Sigmoid colon (tissue), 4 donors: ENCODE measurements at regions not wholly inside any gene's neighbourhood (a gene's known extent, or its start where the extent isn't known, plus 50 kb on each side); places are given as distances from the start of the nearest gene placed in this dataset.

Source experiments
- EP300 ChIP-seq, 4 donors: sonication (generic); formaldehyde crosslinking; IDR thresholded peaks; one replicate each; pipeline ENCODE4 v1.6.1; 2017; ENCODE audit warnings: antibody characterized with exemption in 4 of 4
- POLR2A ChIP-seq, 2 donors: fragments of 450-650 bp; IDR thresholded peaks; one replicate each; pipeline ENCODE4 v1.6.1; 2016; ENCODE audit warnings: antibody characterized with exemption in 2 of 2, mild to moderate bottlenecking in 2 of 2, moderate library complexity in 2 of 2
- POLR2AphosphoS5 ChIP-seq, 4 donors: sonication (generic); formaldehyde crosslinking; IDR thresholded peaks; one replicate each; pipeline ENCODE4 v1.6.1; 2017; ENCODE audit warnings: antibody characterized with exemption in 4 of 4
- TF ChIP-seq, protein P1 (sequence below), 4 experiments: fragments of 450-650 bp in 3 of 4; fragments of 200-600 bp in 1 of 4; IDR thresholded peaks; one replicate each; pipeline ENCODE4 v1.5.1; 2016 to 2019; ENCODE audit warnings: antibody characterized with exemption in 4 of 4, mild to moderate bottlenecking in 3 of 4, moderate library complexity in 2 of 4

DNA sequence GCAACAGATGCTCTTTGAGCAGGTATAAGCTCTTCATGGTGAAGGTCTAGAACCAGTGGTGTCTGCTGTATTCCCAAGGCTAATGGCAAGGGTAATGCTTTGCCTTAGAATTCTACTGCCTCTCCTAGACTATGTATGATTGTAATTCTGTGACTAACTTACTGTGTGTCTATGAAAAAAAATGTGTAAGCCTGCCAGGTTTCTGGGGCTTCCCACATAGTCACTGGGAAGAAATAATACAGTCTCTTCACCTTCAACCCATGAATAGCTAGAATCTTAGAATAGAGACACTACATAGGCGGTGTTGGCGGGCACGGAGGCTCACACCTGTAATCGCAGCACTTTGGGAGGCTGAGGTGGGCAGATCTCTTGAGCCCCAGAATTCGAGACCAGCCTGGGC lies 84.1 kb downstream of the C11orf91 start:
- TF ChIP-seq, protein P1, sequence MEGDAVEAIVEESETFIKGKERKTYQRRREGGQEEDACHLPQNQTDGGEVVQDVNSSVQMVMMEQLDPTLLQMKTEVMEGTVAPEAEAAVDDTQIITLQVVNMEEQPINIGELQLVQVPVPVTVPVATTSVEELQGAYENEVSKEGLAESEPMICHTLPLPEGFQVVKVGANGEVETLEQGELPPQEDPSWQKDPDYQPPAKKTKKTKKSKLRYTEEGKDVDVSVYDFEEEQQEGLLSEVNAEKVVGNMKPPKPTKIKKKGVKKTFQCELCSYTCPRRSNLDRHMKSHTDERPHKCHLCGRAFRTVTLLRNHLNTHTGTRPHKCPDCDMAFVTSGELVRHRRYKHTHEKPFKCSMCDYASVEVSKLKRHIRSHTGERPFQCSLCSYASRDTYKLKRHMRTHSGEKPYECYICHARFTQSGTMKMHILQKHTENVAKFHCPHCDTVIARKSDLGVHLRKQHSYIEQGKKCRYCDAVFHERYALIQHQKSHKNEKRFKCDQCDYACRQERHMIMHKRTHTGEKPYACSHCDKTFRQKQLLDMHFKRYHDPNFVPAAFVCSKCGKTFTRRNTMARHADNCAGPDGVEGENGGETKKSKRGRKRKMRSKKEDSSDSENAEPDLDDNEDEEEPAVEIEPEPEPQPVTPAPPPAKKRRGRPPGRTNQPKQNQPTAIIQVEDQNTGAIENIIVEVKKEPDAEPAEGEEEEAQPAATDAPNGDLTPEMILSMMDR (IDR thresholded peaks at IDR 0.05), result no peak
- TF ChIP-seq POLR2AphosphoS5 (IDR thresholded peaks at IDR 0.05), result no peak
- TF ChIP-seq POLR2A (IDR thresholded peaks at IDR 0.05), result no peak
- TF ChIP-seq EP300 (IDR thresholded peaks at IDR 0.05), result no peak
